ENCODE measurements at regions not wholly inside any gene's neighbourhood (a gene's known extent, or its start where the extent isn't known, plus 50 kb on each side); places are given as distances from the start of the nearest gene placed in this dataset.

GRCh38 chr11:98069861-98070260 lies 950.9 kb upstream of the CNTN5 start:
- TF ChIP-seq CTCF (IDR thresholded peaks at IDR 0.05; ENCODE audit: low read depth, low read length) (no peak), POLR2A (IDR thresholded peaks at IDR 0.05; ENCODE audit: extremely low read depth, insufficient read length) (no peak), MYC (IDR thresholded peaks at IDR 0.05; ENCODE audit: low read depth, low read length) (no peak), MAX (IDR thresholded peaks at IDR 0.05; ENCODE audit: low read depth, low read length) (no peak)

Measured in NB4 (cell line).